Muscle of leg (tissue), 3 donors: ENCODE measurements at regions not wholly inside any gene's neighbourhood (a gene's known extent, or its start where the extent isn't known, plus 50 kb on each side); places are given as distances from the start of the nearest gene placed in this dataset.
"Not testable (repeated sequence)": the region's sequence is repeated elsewhere in the genome, so short reads cannot be mapped to it uniquely, and the experiment has no call there.

Experiments
- DNase-seq: peaks from one replicate; pipeline ENCODE4 v3.0.0; 2013
- H3K27ac ChIP-seq: one replicate; pipeline ENCODE4 v1.5.1; 2013; ENCODE audit warnings: mild to moderate bottlenecking, low read length, control low read depth
- H3K27me3 ChIP-seq: one replicate; pipeline ENCODE4 v1.6.1; 2013; ENCODE audit warnings: low read length; ENCODE audit not compliant: control insufficient read depth, insufficient read depth
- H3K36me3 ChIP-seq: one replicate; pipeline ENCODE4 v1.6.1; 2013; ENCODE audit warnings: low read length; ENCODE audit not compliant: control insufficient read depth, insufficient read depth
- H3K4me1 ChIP-seq: one replicate; pipeline ENCODE4 v1.6.1; 2013; ENCODE audit warnings: low read length; ENCODE audit not compliant: control insufficient read depth, insufficient read depth
- H3K4me3 ChIP-seq: one replicate; pipeline ENCODE4 v1.5.1; 2013; ENCODE audit warnings: low read length, control low read depth
- H3K9me3 ChIP-seq: replicated peaks from 2 replicates; pipeline ENCODE4 v1.6.1; 2013; ENCODE audit warnings: low read depth, low read length; ENCODE audit not compliant: control insufficient read depth
- WGBS: methylation state at CpG from one replicate; pipeline ENCODE4 v1.1.5; 2013; ENCODE audit warnings: missing lambda C conversion rate; ENCODE audit not compliant: insufficient coverage; 5-methylcytosine and 5-hydroxymethylcytosine counted together

- peaks cover 9% of the 10 kb centered on the region for H3K9me3 ChIP-seq
- no peaks in the 10 kb centered on the region for H3K27me3 ChIP-seq
- no peak overlapping the region for H3K27ac ChIP-seq
- no CpG with 5 or more reads among the region's 2 CpGs for WGBS
- no peak for DNase-seq
- no peak overlapping the region for H3K4me3 ChIP-seq
- H3K36me3 ChIP-seq = no peaks in the 10 kb centered on the region
- H3K4me1 ChIP-seq = no peaks in the 10 kb centered on the region
Observed at GRCh38 chr4:170818786-170819185, 729.0 kb upstream of the AADAT start.

DNA sequence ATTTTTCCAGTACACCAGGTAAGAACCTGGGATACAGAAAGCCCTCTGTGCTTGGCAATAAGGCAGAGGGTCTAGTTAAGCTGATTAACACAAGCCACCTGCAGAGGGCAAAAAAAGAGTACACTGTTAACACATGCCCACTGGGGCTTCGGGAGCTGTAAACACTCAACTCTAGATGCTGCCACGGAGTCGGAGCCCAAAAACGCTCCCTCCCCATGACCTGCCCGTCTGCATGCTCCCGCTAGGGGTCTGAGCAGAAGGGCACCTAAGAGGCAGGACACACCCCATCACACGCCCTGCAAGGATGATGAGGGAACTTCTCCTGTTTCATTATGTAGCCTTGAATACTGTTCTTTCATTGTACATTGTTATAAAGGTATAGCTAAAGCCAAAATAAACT is 715.6 kb upstream of the AADAT start:
- no peaks in the 10 kb centered on the region for H3K36me3 ChIP-seq
- WGBS = 67% methylated on average over 1 of the region's 7 CpGs
- no peak for DNase-seq
- no peak overlapping the region for H3K27ac ChIP-seq
- no peaks in the 10 kb centered on the region for H3K27me3 ChIP-seq
- H3K4me1 ChIP-seq = no peaks in the 10 kb centered on the region
- H3K4me3 ChIP-seq = no peak overlapping the region
- H3K9me3 ChIP-seq = no peaks in the 10 kb centered on the region

DNA sequence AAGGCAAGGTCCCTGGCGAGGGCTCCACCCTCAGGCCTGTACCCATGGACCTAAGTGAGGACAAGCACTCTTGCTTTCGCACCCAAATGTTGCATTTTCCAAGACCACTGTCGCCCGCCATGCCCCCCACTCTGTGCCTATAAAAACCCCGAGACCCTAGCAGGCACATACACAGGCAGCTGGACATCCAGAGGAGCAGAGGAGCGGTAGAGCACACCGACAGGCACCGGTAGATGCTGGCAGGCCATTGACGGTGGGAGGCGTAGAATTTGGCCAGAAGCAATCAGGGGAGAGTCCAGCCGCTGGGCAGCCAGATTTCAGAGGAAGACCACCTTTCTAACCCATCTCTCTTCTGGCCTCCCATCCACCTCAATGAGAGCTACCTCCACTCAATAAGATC is 715.2 kb upstream of the AADAT start:
- WGBS = 93% methylated on average over 8 of the region's 11 CpGs
- no peaks in the 10 kb centered on the region for H3K9me3 ChIP-seq
- no peak overlapping the region for H3K27ac ChIP-seq

DNA sequence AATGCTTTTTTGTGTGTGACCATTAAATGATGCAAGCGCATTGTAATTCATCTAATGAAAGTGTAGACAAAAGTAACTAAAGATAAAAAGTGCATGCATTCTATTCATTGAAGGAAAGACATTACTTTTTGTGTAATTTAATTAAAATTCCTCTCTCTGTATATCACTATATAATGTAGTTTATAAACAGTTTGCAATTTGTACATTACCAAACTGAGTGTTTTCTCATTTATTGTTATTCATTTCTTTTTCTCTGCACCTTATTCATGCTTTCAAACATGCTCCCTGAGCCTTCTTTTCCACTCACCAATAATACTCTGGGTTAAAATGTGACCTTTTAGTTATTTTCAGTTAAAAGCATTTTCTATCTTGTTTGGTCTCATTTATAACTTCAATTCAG is 713.7 kb upstream of the AADAT start:
- Histone ChIP-seq H3K27ac (no peak overlapping the region), H3K9me3 (no peaks in the 10 kb centered on the region), H3K27me3 (no peaks in the 10 kb centered on the region), H3K4me1 (no peaks in the 10 kb centered on the region), H3K36me3 (no peaks in the 10 kb centered on the region), H3K4me3 (no peak overlapping the region)
- no peak for DNase-seq
- WGBS = no CpG with 5 or more reads among the region's 1 CpG

More for the DNA sequence above, 715.2 kb upstream of the AADAT start:
- no peak overlapping the region for H3K4me3 ChIP-seq
- H3K4me1 ChIP-seq = no peaks in the 10 kb centered on the region
- no peak for DNase-seq
- H3K27me3 ChIP-seq = no peaks in the 10 kb centered on the region
- no peaks in the 10 kb centered on the region for H3K36me3 ChIP-seq

DNA sequence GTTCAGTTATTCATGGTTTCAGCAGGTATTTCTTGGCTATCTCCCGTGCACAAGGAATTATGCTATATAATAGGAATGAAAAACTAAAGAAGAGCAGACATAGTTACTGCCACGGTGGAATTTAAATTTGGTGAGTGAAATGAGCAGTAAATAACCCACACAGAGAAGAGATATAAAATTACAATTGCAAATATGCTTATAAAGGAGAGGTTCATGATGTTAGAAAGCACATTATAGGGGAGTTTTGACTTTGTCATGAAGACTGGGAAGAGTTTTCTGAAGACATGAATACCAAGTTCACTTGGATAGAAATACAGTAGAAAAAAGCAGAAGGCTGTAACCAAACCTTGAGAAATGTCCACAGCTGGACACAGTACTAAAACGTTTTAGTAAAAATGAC is 712.0 kb upstream of the AADAT start:
- no peak for DNase-seq
- H3K4me3 ChIP-seq = no peak overlapping the region
- H3K27me3 ChIP-seq = no peaks in the 10 kb centered on the region
- no peak overlapping the region for H3K27ac ChIP-seq
- no peaks in the 10 kb centered on the region for H3K9me3 ChIP-seq
- no peaks in the 10 kb centered on the region for H3K4me1 ChIP-seq
- WGBS = no CpG with 5 or more reads among the region's 3 CpGs
- no peaks in the 10 kb centered on the region for H3K36me3 ChIP-seq

GRCh38 chr4:170794525-170794924 is 704.8 kb upstream of the AADAT start:
- Histone ChIP-seq H3K4me3 (no peak overlapping the region), H3K27ac (no peak overlapping the region), H3K27me3 (no peaks in the 10 kb centered on the region), H3K4me1 (no peaks in the 10 kb centered on the region), H3K36me3 (no peaks in the 10 kb centered on the region), H3K9me3 (no peaks in the 10 kb centered on the region)
- no CpG with 5 or more reads among the region's 3 CpGs for WGBS
- peak; percentile 22 for DNase-seq

DNA sequence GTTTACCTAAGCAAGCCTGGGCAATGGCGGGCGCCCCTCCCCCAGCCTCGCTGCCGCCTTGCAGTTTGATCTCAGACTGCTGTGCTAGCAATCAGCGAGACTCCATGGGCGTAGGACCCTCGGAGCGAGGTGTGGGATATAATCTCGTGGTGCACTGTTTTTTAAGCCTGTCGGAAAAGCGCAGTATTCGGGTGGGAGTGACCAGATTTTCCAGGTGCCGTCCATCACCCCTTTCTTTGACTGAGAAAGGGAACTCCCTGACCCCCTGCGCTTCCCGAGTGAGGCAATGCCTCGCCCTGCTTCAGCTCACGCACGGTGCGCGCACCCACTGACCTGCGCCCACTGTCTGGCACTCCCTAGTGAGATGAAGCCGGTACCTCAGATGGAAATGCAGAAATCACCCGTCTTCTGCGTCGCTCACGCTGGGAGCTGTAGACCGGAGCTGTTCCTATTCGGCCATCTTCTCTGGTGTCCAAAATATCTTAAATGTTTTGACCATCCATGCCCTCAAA is 698.8 kb upstream of the AADAT start:
- not testable (repeated sequence) for H3K4me3 ChIP-seq, H3K36me3 ChIP-seq, H3K4me1 ChIP-seq, H3K27me3 ChIP-seq, H3K9me3 ChIP-seq, DNase-seq, H3K27ac ChIP-seq
- WGBS = 91% methylated on average over 16 of the region's 28 CpGs

DNA sequence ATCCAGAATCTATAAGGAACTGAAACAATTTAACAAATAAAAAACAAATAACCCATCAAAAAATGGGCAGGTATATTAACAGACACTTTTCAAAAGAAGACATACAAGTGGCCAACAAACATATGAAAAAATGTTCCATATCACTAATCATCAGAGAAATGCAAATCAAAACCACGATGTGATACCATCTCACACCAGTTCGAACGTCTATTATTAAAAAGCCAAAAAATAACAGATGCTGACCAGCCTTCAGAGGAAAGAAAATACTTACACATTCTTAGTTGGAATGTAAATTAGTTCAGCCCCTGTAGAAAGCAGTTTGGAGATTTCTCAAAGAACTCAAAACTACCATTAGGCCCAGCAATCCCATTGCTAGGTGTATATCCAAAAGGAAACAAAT is 687.9 kb upstream of the AADAT start:
- DNase-seq = no peak
- Histone ChIP-seq H3K4me1 (no peaks in the 10 kb centered on the region), H3K27ac (no peak overlapping the region), H3K9me3 (peaks cover 9% of the 10 kb centered on the region), H3K36me3 (no peaks in the 10 kb centered on the region), H3K27me3 (no peaks in the 10 kb centered on the region), H3K4me3 (no peak overlapping the region)
- WGBS = no CpG with 5 or more reads among the region's 3 CpGs

GRCh38 chr4:170776983-170777382 is 687.2 kb upstream of the AADAT start:
- Histone ChIP-seq H3K27me3 (no peaks in the 10 kb centered on the region), H3K4me3 (no peak overlapping the region), H3K9me3 (peaks cover 9% of the 10 kb centered on the region), H3K36me3 (no peaks in the 10 kb centered on the region), H3K4me1 (no peaks in the 10 kb centered on the region), H3K27ac (no peak overlapping the region)
- 94% methylated on average over 4 of the region's 6 CpGs for WGBS
- no peak for DNase-seq

- Histone ChIP-seq H3K4me1 (no peaks in the 10 kb centered on the region), H3K27ac (no peak overlapping the region), H3K4me3 (no peak overlapping the region), H3K36me3 (no peaks in the 10 kb centered on the region), H3K27me3 (no peaks in the 10 kb centered on the region), H3K9me3 (peaks cover 9% of the 10 kb centered on the region)
- no peak for DNase-seq
- 94% methylated on average over 4 of the region's 4 CpGs for WGBS
Observed at GRCh38 chr4:170775851-170776250, 686.1 kb upstream of the AADAT start.

DNA sequence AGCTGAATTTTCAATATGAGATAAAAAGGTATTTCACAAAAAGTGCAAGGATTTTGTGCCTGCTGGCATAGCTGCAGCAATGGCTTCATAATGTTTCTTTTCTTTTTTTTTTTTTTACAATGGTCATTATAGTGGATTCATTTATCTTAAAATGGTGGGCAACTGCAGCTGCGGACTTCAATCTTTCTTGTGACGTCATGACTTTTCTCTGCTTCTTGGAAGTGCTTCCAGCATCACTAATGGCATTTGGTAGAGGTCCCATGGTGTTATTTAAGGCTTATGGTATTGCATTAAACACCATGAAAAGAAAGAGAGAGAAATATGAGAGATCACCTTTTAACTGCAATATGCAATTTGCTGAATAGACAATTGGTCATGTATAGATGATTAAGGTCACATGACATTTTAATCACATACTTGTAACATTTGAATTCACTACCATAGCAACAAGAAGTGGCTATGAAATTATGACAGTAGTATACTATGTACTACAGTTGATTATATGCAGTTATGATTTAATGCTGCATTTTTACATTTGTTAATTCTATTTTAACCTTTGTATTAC is 684.0 kb upstream of the AADAT start:
- no peaks in the 10 kb centered on the region for H3K27me3 ChIP-seq
- no peak overlapping the region for H3K4me3 ChIP-seq
- H3K36me3 ChIP-seq = no peaks in the 10 kb centered on the region
- H3K4me1 ChIP-seq = no peaks in the 10 kb centered on the region
- H3K9me3 ChIP-seq = peaks cover 9% of the 10 kb centered on the region
- WGBS = no CpG with 5 or more reads among the region's 2 CpGs
- no peak overlapping the region for H3K27ac ChIP-seq
- DNase-seq = no peak
